ENCODE measurements at regions not wholly inside any gene's neighbourhood (a gene's known extent, or its start where the extent isn't known, plus 50 kb on each side); places are given as distances from the start of the nearest gene placed in this dataset.
A peak's percentile ranks its signal among the peaks of the same experiment; 100 is the strongest.

- no peak overlapping the region for H3K9ac ChIP-seq (ENCODE audit: low read length)
- no peak overlapping the region for H3K4me2 ChIP-seq (ENCODE audit: low read length)
These were observed 73.5 kb upstream of the PPARA start for GRCh38 chr22:46076651-46077339.

DNA sequence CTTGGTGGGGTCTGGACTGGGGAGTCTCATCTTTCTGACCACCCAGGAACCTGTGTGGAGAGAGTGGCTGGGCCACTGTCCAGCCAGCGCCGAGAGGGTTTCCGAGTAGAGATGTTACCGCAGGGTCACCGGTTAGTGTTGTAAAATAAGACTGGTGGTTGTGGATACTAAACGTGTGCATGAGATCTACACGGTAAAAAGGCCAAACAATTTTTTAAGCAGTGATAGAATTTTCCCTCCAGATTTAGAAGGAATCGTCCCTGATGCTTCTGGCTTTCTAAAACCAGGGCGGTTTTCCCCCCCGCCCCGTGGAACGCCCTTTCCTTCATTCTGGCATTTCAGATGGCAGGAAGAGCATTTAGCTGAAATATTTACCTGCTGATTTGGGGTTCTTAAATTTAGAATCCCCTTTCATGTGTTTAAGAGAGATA is 72.6 kb upstream of the PPARA start:
- peaks cover 4% of the 10 kb centered on the region; the same call in 1 of the 2 replicates for H3K79me2 ChIP-seq (ENCODE audit: insufficient read depth, low read length)
- H3K36me3 ChIP-seq (ENCODE audit: insufficient read depth, low read length): no peaks in the 10 kb centered on the region; the same call in 1 of the 2 replicates
- no peaks in the 10 kb centered on the region for H3K9me2 ChIP-seq (ENCODE audit: low read depth, low read length)
- no peak overlapping the region for H3K4me2 ChIP-seq (ENCODE audit: low read length)
- no peak overlapping the region for H2AFZ ChIP-seq (ENCODE audit: low read length)
- TF ChIP-seq EZH2 (IDR thresholded peaks at IDR 0.05; ENCODE audit: borderline replicate concordance, low read length) (no peak), CTCF (IDR thresholded peaks at IDR 0.05; ENCODE audit: low read length) (no peak)
- H3K27ac ChIP-seq (ENCODE audit: low read depth, low read length, poor library complexity, severe bottlenecking): no peak overlapping the region
- no peak overlapping the region for H3K4me3 ChIP-seq (ENCODE audit: low read depth, low read length, poor library complexity, severe bottlenecking)
- no peaks in the 10 kb centered on the region for H3F3A ChIP-seq (ENCODE audit: insufficient read depth, low read length)
- no peaks in the 10 kb centered on the region for H3K9me3 ChIP-seq (ENCODE audit: low read length)
- H3K4me1 ChIP-seq (ENCODE audit: insufficient read depth, low read length, severe bottlenecking): peaks cover 38% of the 10 kb centered on the region
- H3K9ac ChIP-seq (ENCODE audit: low read length): no peak overlapping the region
- no peaks in the 10 kb centered on the region for H3K27me3 ChIP-seq (ENCODE audit: insufficient read depth, low read length)
- H4K20me1 ChIP-seq (ENCODE audit: insufficient read depth, low read length): no peaks in the 10 kb centered on the region

More at GRCh38 chr22:46076651-46077339, 73.5 kb upstream of the PPARA start:
- Histone ChIP-seq H3K4me3 (ENCODE audit: low read depth, low read length, poor library complexity, severe bottlenecking) (no peak overlapping the region), H3K27ac (ENCODE audit: low read depth, low read length, poor library complexity, severe bottlenecking) (peak overlapping the region; percentile 17), H2AFZ (ENCODE audit: low read length) (no peak overlapping the region), H3K9me2 (ENCODE audit: low read depth, low read length) (no peaks in the 10 kb centered on the region), H4K20me1 (ENCODE audit: insufficient read depth, low read length) (no peaks in the 10 kb centered on the region), H3F3A (ENCODE audit: insufficient read depth, low read length) (no peaks in the 10 kb centered on the region), H3K9me3 (ENCODE audit: low read length) (no peaks in the 10 kb centered on the region), H3K27me3 (ENCODE audit: insufficient read depth, low read length) (no peaks in the 10 kb centered on the region), H3K36me3 (ENCODE audit: insufficient read depth, low read length) (no peaks in the 10 kb centered on the region; the same call in 1 of the 2 replicates), H3K79me2 (ENCODE audit: insufficient read depth, low read length) (peaks cover 4% of the 10 kb centered on the region; the same call in 1 of the 2 replicates), H3K4me1 (ENCODE audit: insufficient read depth, low read length, severe bottlenecking) (peaks cover 32% of the 10 kb centered on the region)
- TF ChIP-seq CTCF (IDR thresholded peaks at IDR 0.05; ENCODE audit: low read length) (no peak), EZH2 (IDR thresholded peaks at IDR 0.05; ENCODE audit: borderline replicate concordance, low read length) (no peak)

DNA sequence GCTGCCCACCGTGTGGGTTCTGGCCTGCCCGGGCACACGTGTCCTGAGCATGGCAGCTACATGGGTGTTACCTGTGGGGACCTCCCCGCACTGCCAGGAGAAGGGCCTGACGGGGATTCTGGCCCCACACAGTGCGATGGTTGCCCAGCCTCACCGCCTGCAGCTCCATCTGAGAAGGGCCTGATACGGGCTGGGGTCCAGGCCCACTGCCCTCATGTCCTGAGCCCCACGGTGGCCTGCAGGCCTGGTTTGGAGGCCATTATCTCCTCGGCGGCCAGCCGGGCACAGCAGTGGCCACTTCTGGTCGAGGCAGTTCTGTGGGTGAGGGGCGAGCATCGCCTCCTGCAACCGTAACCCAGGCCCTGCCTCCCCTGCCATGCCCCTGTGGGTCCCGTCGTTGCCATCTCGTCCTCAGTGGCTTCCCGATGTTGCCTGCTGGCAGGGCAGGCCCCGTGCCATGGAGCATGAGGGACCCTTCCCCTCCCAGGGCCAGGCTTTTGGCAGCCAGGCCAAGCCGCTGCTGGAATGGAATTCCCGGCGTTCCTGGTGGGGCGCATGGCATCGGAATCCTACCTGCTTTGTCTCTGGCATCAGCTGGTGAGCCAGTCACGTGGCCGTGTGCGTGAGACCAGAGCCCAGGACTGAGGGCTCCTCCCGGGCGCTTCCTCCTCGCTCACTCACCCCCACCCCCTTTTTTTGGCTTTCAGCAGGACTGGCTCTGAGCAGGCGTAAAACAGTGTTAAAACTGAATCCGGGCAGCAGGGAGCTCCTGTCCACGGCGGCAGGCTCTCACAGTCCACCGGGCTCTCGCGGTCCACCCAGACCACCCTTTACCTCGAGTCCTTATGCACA is 71.9 kb upstream of the PPARA start:
- Histone ChIP-seq H4K20me1 (ENCODE audit: insufficient read depth, low read length) (no peaks in the 10 kb centered on the region), H3K4me1 (ENCODE audit: insufficient read depth, low read length, severe bottlenecking) (peaks cover 35% of the 10 kb centered on the region), H3K4me2 (ENCODE audit: low read length) (no peak overlapping the region), H3K36me3 (ENCODE audit: insufficient read depth, low read length) (no peaks in the 10 kb centered on the region; the same call in 1 of the 2 replicates), H3K79me2 (ENCODE audit: insufficient read depth, low read length) (peaks cover under 1% of the 10 kb centered on the region; the same call in 1 of the 2 replicates), H3K27me3 (ENCODE audit: insufficient read depth, low read length) (no peaks in the 10 kb centered on the region), H3K9me3 (ENCODE audit: low read length) (no peaks in the 10 kb centered on the region), H3K9ac (ENCODE audit: low read length) (no peak overlapping the region), H3K9me2 (ENCODE audit: low read depth, low read length) (no peaks in the 10 kb centered on the region), H3F3A (ENCODE audit: insufficient read depth, low read length) (no peaks in the 10 kb centered on the region), H3K4me3 (ENCODE audit: low read depth, low read length, poor library complexity, severe bottlenecking) (no peak overlapping the region), H2AFZ (ENCODE audit: low read length) (no peak overlapping the region), H3K27ac (ENCODE audit: low read depth, low read length, poor library complexity, severe bottlenecking) (no peak overlapping the region)
- TF ChIP-seq CTCF (IDR thresholded peaks at IDR 0.05; ENCODE audit: low read length) (no peak), EZH2 (IDR thresholded peaks at IDR 0.05; ENCODE audit: borderline replicate concordance, low read length) (no peak)

Measured in OCI-LY1 (cell line).